AG04449 (cell line): ENCODE measurements at regions not wholly inside any gene's neighbourhood (a gene's known extent, or its start where the extent isn't known, plus 50 kb on each side); places are given as distances from the start of the nearest gene placed in this dataset.

Experiments
- CTCF ChIA-PET: fragments of 350-600 bp; formaldehyde crosslinking; extraction: SDS; loops from one replicate; lab custom pipeline; 2021; ENCODE audit warnings: antibody characterized with exemption; lab: Yijun Ruan, JAX
- POLR2A ChIA-PET: fragments of 400-600, 350-600 bp; formaldehyde crosslinking; extraction: SDS; loops from one replicate; lab custom pipeline; 2020; ENCODE audit warnings: antibody characterized with exemption, inconsistent platforms; lab: Yijun Ruan, JAX
- DNase-seq: peaks from one replicate; pipeline ENCODE4 v3.0.0-alpha.2; 2010; ENCODE audit warnings: low read depth, low spot score
- H3K4me3 ChIP-seq: 2 replicates; pipeline ENCODE4 v1.5.1; 2011; ENCODE audit warnings: low read depth, mild to moderate bottlenecking, control low read depth, low read length
- CTCF ChIP-seq: IDR thresholded peaks from one replicate; pipeline ENCODE4 v1.5.1; 2011; ENCODE audit warnings: mild to moderate bottlenecking, moderate library complexity, low read length, control low read depth, inconsistent platforms; ENCODE audit not compliant: insufficient read depth; ENCODE audit errors: missing control alignments

DNA sequence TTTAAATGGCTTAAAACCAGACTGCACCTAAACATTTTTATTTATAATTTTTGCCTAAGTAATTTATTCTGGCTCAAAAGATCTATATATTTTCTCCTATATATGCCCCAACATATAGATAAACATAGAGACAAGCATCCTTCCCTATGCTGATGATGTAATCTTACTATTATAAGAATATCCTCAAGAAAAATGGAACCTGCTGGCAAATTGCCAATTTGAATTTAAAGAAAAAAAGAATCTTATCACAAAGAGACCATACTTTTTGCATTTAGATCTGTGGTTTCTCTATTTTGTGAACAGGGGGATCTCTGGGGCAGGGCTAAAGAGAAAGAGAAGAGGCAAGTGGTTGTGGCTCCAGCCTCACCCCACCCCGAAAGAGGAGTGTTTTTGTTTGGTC lies 107.2 kb upstream of the CMC1 start:
- TF ChIP-seq CTCF, result no peak
- CTCF ChIA-PET, result no interaction called here
- DNase-seq, result no peak
- H3K4me3 ChIP-seq, result no peak overlapping the region
- POLR2A ChIA-PET, result no interaction called here

- CTCF ChIA-PET, result no interaction called here
- no peak for TF ChIP-seq CTCF
- H3K4me3 ChIP-seq, result no peak overlapping the region
- POLR2A ChIA-PET, result no interaction called here
- no peak for DNase-seq
Observed at GRCh38 chr3:28134792-28135375, 106.5 kb upstream of the CMC1 start.

GRCh38 chr3:28136607-28137216 lies 104.7 kb upstream of the CMC1 start:
- POLR2A ChIA-PET, result no interaction called here
- DNase-seq, result no peak
- CTCF ChIA-PET, result no interaction called here
- TF ChIP-seq CTCF, result no peak
- no peak overlapping the region for H3K4me3 ChIP-seq

DNA sequence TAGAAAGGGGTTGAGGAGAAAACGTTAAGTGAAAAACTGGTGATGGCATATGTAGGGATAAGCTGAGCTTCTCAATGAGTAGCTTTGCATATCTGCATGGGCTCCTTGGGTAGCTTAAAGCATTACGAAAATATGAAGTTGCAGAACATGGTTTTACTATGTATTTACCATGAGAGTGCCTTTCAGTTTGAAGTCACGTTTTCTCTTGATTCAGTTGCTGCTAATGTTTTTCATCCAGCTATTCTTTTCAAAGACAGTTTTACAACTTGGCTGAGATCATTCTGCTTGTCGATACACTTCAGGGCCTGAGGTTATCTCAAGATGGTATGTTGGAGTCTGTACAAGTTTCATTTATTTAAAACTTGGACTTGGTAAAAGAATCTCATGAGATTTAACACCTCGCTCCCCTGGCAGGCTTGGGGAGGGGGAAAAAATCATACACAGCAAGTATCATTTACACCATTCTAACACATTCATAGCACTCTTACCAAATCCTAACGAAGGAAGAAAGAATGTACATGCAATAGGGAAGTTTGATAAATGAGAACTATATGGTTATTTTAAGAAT lies 103.3 kb upstream of the CMC1 start:
- POLR2A ChIA-PET, result no interaction called here
- no peak for TF ChIP-seq CTCF
- no peak for DNase-seq
- CTCF ChIA-PET, result no interaction called here
- H3K4me3 ChIP-seq, result no peak overlapping the region

- no peak overlapping the region for H3K4me3 ChIP-seq
- ChIA-PET CTCF (no interaction called here), POLR2A (no interaction called here)
- no peak for DNase-seq
- TF ChIP-seq CTCF, result no peak
Observed at GRCh38 chr3:28139288-28139687, 102.1 kb upstream of the CMC1 start.

DNA sequence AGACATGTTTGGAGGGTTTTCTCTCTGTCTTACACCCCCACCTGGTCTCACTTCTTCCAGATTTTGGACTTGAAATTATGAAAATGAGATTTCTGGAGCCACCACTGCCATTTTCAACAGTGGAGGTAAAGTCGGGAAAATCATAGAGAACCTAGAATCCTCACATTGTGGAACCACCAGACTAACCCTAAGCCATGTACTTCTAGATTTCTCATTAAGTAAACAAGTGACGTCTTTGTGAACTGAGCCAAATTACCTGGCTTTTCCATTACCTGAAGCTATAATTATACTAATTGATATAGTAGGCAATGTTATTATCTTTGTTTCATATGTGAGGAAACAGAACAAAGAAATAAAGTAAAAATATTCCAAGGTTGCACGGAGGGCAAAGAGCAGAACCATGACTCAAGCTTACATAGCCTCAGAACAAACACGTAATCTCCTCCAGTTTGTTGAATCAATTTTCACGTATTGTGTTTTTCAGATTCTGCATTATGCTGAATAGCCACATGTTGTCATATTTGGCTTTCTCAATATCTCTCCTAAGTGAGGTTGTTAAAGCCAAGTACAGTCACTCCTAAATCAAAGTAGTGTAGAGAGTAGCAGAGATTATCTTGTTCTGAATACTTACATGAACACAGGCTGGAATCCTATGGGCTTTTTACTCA lies 101.3 kb upstream of the CMC1 start:
- CTCF ChIA-PET, result no interaction called here
- POLR2A ChIA-PET, result no interaction called here
- TF ChIP-seq CTCF, result no peak
- no peak overlapping the region for H3K4me3 ChIP-seq
- no peak for DNase-seq
